GM19035 (cell line): ENCODE measurements at regions not wholly inside any gene's neighbourhood (a gene's known extent, or its start where the extent isn't known, plus 50 kb on each side); places are given as distances from the start of the nearest gene placed in this dataset.
"Not testable (repeated sequence)": the region's sequence is repeated elsewhere in the genome, so short reads cannot be mapped to it uniquely, and the experiment has no call there.

Source experiments
- ATAC-seq: cut with Tn5 transposase; IDR thresholded peaks from one replicate; pipeline ENCODE4 v1.9.1; 2021; ENCODE audit not compliant: unreplicated experiment

DNA sequence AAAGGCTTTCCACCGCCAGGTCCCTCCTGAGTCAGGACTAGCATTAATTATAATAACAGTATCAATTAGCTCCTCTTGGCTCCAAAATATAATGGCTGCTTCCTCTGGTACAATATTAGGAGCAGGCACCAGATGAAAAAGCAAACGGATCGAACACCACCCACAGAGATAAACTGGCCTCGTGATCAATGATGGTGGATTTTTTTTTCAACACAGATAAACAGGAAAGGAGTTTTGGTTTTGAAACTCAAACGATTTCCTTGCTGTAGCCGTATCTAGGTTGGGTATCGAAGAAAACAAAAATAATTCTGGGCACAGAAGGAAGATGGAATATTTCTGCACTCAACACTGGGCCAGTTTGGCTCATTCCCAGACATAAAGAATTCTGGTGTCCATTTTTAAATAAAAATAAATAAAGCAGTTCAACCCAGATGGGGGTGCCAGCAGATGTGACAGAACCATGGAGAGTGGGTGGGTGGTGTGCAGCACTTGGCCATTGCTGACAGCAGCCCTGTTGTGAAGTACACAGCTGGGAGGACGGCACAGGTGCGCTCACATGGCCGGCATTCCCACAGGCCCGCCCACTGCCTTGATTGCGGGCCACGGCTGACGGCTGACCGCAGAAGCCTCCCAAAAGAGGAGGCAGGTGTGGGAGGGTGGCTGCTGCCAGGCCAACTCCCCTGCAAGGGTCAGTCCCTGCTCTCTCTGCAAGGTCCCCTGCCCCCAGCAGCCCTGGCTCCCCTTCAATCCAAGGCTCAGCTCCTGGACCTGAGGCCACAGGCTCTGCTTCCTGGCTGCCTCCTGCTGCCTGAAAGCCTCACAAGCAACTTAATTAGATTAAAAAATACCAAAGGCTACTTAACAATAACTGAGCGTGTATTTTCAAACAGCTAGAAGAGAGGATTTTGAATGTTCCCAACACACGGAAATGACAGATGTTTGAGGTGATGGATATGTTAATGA lies 351.9 kb upstream of the ID2 start:
- ATAC-seq: no peak

DNA sequence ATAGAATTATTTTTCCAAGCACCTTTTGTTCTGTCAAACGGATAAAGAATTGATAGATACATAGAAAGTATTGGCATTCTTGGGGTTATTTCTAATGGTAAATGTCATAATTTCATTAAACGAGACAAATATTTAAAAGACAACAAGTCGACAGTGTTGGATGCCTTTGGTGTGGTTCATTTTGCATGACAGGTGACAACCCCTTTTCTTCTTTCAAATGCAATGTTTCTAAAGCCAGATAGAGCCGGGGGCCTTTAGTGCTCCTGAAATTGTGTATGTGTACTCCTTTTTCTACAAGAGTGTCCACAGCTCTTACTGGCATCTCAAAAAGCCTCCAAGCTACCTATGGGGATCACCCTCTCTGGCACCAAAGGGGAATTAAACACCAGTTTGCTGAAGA lies 350.8 kb upstream of the ID2 start:
- ATAC-seq: no peak

DNA sequence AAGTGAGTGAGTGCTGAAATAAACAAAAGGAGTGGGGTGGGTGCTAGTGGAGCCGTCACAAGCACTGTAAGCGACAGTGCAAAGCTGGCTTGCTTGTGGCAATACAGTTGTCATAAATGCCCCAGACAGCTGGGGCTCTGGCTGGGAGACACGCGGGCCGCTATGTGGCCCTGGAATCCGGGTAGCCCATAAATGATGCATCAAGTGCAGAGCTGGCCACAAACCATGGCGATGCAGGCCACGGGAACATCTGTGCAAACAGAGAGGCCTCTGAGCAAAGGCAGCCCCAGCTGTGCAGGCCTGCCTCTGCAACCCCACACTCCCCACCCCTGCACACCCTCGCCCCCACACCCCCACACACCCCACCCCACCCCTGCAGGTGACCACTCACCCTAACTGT lies 349.2 kb upstream of the ID2 start:
- ATAC-seq: no peak

DNA sequence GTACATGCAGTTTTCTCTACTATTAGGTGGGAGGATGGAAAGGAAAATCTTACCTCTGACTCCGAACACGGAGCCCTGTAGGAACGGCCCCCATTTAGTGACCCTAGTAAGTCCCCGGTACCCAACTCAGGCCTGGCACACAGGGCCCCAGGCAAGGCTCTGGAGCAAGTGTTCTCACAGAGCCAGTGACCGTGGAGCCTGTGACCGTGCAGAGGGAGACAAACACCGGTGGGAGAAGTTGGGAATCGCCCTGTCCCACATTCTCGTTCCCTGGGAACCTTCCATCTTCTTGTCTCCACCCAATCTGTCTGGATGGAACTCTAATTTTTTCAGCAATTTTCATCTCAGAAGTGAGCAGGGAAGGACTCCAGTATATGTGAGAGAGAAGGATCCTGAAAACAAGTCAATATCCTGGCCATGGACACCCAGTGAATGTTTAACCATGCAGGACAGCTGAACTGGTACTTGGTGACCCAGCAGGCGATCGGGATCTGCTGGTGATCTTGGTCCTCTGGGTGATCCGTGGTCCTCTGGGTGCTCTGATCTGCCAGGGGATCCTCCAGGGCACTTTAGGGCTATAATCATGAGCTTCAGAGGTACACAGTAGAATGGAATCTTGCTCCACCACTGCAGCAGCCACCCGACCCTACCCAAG lies 348.6 kb upstream of the ID2 start:
- no peak for ATAC-seq

DNA sequence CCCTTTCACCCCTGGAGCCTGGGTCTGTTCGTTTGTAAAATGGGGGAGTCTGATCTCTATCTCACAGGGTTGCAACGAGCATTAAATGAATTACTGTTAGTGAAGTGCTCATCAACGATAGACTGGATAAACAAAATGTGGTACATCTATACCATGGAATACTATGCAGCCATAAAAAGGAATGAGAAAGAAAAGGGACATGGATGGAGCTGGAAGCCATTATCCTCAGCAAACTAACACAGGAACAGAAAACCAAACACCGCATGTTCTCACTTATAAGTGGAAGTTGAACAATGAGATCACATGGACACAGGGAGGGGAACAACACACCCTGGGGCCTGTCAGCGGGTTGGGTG lies 348.0 kb upstream of the ID2 start:
- ATAC-seq: not testable (repeated sequence)

DNA sequence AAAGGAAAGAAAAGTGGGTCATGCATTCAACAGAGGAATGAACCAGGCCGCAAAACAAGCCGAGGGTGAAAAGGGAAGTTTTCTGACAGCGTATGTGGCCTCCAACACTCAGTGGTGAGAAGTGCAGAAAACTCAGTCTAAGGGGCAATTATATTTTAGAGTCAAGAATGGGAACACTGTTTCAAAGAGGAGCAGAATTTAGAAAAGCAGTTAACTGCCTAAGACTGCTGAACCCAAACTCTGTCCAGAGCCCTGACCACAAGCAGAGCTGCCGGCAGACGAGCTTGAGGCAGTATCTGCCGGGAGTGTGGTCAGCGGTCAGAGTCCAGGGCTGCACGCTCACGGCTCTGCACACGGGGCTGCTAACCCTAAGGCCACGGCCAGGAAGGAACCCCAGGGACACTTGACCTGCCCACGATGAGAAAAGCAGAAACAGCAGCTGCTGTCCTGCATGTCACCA lies 347.0 kb upstream of the ID2 start:
- ATAC-seq: no peak

DNA sequence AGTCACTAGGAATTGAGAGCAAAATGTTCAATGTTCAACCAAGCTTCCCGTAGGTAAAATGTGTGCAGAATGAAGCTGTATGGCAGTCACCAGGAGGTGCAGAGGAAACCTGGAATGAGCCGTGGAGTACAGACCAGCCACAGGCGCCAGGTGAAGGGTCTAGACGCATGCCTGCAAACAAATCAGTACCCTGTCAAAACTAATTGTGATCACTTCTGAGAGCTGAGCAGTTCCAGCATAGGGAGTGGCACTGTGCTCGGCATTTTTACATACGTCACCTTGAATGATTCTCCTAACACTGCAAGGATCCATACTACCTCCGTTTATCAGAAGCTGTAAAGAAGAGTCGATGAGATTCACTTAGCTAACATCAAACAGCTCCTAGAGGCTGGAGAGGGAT lies 346.1 kb upstream of the ID2 start:
- ATAC-seq: no peak

DNA sequence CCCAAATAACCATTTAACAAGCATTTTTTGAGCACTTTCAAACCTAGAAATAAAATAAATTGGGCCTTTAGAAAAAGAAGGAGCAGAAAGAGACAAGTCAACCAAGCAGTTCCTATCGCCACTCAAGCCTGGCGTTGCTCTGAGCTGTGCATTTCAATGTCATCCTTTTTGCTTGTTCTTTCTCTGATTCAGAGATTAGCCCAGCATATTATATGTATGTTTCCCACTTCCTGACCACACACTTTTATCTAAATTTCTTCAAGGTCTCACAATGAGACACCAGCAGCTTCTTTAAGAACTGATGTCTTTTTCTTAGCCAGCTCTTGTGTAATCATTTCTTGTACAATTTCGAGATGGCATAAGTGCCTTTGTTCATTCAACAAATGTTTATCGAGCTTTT lies 344.5 kb upstream of the ID2 start:
- no peak for ATAC-seq

DNA sequence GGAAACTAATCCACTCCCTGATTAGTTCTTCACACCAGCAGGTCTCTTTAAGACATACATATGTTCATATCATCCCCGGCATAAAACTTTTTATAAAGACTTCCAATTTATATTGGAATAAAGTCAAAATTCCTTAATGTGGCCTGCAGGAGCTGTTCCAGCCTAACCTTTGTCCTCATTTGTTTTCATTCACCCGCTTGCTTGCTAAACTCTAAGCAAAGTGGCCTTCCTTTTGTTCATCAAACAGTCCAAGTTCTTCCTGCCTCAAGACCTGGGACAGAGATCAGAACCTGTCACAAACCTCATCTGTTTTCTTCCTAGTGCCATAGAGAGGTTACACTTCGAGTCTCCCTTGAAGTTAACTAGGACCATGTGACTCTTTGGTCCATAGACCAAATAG lies 339.4 kb upstream of the ID2 start:
- no peak for ATAC-seq

DNA sequence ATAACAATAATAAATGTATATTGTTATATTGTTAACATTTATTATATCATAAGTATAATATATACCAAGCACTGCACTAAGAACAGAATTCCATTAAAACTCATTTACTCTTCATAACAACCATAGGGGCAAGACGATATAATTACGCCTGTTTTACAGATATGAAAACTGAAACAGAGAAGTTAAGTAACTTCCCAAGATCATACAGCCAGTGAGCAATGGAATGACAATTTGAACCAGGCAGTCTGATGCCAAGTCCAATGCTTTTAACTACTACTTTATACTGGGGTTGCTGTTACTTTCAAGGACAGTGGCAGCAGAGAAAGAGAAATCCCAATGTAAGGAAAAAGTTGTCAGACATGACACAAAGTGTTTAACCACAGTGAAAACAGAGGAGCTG lies 338.8 kb upstream of the ID2 start:
- ATAC-seq: no peak

DNA sequence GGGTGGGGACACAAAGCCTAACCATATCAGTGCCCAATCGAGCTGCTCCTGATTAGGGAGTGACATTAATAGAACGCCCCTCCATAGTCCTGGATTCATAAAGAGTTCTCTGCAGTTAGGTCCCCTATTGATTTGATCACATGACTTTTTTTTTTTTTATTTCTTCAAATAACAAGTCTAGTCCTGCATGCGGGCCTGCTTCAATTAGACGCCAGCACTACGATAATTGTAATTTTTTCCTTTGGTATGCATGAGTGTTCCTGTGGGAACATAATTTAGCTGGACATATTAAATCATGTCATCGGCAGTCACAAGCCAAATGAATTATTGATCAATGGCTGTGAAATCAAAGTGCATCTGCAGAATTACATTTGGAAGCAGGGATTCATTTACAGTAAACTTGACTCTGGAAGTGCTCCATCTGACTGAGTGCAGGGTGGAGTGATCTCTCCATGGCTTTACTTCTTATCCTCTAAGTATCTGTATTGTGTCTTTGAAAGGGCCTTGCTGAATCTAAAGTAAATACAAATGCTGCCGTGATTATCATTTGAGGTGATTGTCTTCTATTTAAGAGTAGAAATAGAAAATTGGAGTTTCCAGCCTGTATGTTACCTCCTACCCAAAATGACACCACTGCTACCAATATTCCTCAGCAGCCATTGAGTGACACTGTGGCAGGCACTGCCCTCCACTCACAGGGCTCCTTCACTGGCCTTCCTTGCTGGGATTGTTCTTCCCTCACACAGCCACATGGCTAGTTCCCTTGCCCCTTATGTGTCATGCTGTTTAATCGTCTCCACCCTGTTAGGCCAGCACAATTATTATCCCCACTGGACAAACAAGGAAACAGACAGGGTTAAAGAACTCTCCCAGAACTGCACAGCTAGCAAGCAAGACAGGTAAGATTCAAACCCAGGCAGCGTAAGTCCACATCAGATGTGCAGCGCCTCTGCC lies 337.4 kb upstream of the ID2 start:
- ATAC-seq: no peak

DNA sequence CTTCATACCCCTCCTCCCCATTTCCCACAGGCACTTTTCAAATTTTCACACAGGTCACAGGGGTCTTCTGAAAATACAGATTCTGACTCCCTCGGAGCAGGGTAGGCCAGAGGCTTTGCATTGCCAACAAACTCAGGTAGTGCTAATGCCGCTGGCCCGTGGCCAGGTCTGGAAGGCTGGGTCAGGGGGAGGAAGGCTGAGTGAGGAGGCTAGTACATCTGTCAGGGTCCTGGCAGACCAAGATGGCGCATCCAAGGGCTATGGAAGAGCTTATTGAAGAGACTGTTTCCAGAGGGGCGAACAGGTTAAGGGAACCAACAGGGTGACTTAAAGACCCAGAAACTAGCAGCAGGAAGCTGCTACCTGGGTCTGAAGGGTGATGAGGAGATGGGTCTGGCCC lies 336.7 kb upstream of the ID2 start:
- ATAC-seq: no peak

DNA sequence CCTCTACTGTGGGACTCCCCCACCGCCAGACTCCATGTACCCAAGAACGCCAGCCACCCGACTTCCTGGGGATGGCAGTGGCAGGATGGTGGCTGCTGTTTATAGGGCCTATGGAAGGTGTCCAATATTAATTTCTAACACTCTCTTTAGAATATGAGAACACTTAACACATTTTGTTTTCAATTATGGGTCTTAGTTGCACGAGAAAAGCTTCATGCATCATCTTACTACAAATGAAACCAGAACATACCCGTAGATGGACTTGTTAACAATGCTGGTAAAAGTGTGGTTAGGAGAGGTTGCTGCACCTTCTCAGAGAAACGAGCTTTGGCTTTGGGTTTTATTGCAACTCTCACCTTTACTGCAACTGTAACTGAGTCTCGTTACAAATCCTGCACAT lies 335.6 kb upstream of the ID2 start:
- no peak for ATAC-seq

DNA sequence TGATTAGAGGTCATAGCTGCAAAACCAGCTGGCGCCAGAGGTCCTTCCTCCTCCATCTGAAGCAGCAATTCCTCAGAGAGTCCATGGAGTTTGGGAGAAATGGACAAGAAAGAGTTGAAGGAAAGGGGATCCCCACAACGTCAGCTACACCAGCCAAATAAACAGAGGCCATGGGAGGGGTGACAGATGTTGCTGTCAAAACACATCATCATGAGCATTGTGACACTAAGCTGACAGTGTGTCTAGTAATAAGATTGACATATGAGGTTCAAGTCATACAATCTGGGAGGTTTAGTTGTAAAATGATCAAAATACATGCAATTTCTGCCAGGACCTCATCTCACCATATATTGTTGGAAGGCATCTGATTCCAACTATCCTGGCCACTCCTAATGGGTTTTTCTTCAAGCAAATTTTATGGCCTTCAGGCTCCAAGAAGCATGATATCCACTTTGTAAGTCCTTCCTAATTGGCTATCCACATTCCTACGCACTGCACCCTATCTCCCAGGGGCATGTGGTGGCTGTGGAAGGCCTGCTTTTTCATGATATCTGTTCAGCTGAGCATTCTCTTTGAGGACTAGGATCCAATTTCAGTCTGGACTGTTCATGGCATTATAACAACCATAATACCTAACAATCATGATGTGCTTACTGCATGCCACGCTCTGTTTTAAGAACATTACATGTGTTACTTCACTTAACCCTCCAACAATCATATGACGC lies 335.0 kb upstream of the ID2 start:
- no peak for ATAC-seq

DNA sequence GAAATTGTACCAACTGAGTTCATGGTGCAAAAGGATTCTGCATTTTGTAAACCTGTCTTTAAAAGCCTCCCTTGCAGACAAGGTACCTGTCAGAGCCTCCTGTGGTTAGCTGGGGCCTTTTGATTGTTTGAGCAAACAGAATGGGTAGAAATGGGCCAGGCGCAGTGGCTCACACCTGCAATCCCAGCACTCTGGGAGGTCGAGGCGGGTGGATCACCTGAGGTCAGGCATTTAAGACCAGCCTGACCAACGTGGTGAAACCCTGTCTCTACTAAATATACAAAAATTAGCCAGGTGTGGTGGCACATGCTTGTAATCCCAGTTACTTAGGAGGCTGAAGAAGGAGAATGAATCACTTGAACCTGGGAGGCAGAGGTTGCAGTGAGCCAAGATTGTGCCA lies 332.9 kb upstream of the ID2 start:
- not testable (repeated sequence) for ATAC-seq

DNA sequence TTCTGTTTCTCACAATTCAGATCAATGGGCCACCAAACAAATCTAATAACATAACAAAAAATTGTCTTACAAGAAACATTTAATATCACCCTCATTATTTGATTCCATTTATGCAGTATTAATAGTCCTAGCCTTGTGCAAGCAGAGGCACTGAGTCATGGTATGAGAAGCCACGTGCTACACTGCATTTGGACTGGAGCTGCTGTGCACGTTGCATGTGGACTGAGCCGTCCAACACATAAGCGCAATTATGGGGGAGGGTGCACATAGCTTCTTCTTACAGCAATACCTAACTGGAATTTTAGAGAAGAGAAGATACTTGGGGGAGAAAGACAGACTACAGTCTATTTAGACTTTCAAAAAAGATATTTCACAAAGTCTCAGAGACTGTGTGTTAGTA lies 329.6 kb upstream of the ID2 start:
- ATAC-seq: no peak

DNA sequence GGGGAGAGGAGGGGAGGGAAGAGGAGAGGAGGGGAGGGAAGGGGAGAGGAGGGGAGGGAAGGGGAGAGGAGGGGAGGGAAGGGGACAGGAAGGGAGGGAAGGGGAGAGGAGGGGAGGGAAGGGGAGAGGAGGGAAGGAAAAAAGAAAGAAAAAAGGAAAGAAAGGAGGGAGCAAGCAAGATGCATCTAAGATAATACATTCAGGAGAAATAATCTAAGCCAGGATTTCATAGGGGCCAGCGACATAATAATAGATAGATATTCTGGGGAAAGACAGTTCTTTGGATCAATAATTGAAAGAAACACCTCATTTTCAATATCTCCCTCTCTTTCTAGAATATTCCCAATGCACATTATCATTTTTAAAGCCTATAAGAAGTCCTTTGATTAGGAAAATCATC lies 328.9 kb upstream of the ID2 start:
- no peak for ATAC-seq

DNA sequence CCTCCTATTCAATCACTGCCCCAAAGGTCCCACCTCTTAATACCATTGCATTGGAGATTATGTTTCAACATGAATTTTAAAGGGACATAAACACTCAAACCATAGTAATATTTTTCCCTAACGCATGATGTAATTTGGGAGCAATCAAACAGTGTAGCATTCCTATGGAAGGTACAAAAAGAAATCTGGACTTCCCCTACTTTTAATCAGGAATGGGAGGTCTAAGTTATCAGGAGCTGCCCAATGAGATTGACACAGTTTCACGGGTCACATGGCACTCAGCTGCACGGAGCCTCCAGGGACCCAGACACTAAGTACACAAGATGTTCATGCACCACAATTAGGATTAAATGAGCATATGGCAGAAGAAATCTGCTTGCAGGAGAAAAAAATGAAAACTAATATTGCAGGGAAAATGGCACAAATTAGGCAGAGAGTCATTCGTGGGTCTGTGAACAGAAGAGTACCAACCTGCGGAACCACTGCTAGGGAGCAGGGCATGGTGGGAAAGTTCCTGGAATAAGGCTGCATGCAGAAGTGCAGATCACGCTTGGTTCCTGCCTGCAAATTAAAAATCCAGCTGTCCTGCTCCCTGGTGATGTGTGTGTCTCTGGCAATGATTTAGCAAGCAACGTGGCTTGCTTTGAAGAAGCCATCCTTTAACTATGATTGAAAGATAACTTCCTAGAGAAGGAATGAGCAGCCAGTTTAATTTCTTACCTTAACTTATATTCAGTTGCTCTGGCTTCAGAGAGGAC lies 326.6 kb upstream of the ID2 start:
- ATAC-seq: no peak

DNA sequence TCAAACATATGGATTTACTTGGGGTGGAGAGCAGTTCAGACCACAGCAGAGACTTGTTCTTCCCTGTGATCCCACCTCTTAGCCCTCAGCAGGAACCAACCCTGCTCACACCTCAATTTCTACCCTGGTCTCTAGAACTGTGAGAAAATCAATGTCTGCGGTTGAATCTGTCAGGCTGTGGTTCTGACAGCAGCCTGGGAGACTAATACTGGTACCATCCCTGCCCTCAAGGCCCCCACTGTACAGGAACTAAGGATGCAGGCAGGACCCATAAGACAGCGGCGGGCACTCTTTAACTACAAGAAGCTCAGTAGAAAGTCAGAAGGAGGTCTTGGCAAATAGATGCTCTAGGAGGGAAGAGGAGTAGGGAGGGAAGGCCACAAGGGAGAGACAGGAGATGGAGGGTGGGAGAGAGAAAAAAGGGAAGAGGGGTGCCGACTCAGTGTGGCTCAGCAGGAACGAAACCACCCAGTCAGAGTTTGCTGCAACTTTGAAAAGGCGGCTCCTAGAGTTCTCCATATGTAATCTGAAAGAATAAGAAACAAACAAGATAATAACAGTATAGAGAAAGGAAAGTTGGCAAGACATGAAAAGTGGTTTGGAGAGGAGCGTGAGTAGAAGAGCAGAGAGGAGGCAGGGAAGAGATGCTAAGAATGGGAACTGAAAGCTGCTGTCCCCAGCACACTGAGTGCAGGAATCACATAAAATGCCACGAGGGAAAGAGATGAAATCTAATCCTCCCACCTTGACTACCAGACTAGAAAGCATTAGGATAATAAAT lies 323.9 kb upstream of the ID2 start:
- no peak for ATAC-seq
